ENCODE measurements at regions not wholly inside any gene's neighbourhood (a gene's known extent, or its start where the extent isn't known, plus 50 kb on each side); places are given as distances from the start of the nearest gene placed in this dataset.

GRCh38 chr9:32293091-32293490 is 91.4 kb upstream of the ACO1 start:
- no peaks in the 10 kb centered on the region for H3K4me1 ChIP-seq (ENCODE audit: control insufficient read depth, insufficient read depth, low read length)
- H3K27me3 ChIP-seq (replicated peaks; ENCODE audit: control insufficient read depth, insufficient read depth, low read length): no peaks in the 10 kb centered on the region
- no peaks in the 10 kb centered on the region for H3K36me3 ChIP-seq (ENCODE audit: control insufficient read depth, insufficient read depth, low read length, severe bottlenecking)
- H3K9ac ChIP-seq (ENCODE audit: low read length): no peak overlapping the region
- DNase-seq (ENCODE audit: low read depth): no peak
- H3K9me3 ChIP-seq (ENCODE audit: control insufficient read depth, low read length): no peaks in the 10 kb centered on the region
- H3K4me3 ChIP-seq (ENCODE audit: low read length): no peak overlapping the region

- H3K27me3 ChIP-seq (replicated peaks; ENCODE audit: control insufficient read depth, insufficient read depth, low read length): no peaks in the 10 kb centered on the region
- DNase-seq (ENCODE audit: low read depth): peak; percentile 52
- no peaks in the 10 kb centered on the region for H3K4me1 ChIP-seq (ENCODE audit: control insufficient read depth, insufficient read depth, low read length)
- H3K4me3 ChIP-seq (ENCODE audit: low read length): no peak overlapping the region
- no peak overlapping the region for H3K9ac ChIP-seq (ENCODE audit: low read length)
- no peaks in the 10 kb centered on the region for H3K9me3 ChIP-seq (ENCODE audit: control insufficient read depth, low read length)
- no peaks in the 10 kb centered on the region for H3K36me3 ChIP-seq (ENCODE audit: control insufficient read depth, insufficient read depth, low read length, severe bottlenecking)
These were observed 90.3 kb upstream of the ACO1 start for GRCh38 chr9:32294106-32294505.

- Histone ChIP-seq H3K4me3 (ENCODE audit: low read length) (no peak overlapping the region), H3K9me3 (ENCODE audit: control insufficient read depth, low read length) (no peaks in the 10 kb centered on the region), H3K9ac (ENCODE audit: low read length) (no peak overlapping the region), H3K36me3 (ENCODE audit: control insufficient read depth, insufficient read depth, low read length, severe bottlenecking) (no peaks in the 10 kb centered on the region), H3K4me1 (ENCODE audit: control insufficient read depth, insufficient read depth, low read length) (no peaks in the 10 kb centered on the region), H3K27me3 (replicated peaks; ENCODE audit: control insufficient read depth, insufficient read depth, low read length) (no peaks in the 10 kb centered on the region)
- no peak for DNase-seq (ENCODE audit: low read depth)
These were observed 84.1 kb upstream of the ACO1 start for GRCh38 chr9:32300373-32300772.

DNA sequence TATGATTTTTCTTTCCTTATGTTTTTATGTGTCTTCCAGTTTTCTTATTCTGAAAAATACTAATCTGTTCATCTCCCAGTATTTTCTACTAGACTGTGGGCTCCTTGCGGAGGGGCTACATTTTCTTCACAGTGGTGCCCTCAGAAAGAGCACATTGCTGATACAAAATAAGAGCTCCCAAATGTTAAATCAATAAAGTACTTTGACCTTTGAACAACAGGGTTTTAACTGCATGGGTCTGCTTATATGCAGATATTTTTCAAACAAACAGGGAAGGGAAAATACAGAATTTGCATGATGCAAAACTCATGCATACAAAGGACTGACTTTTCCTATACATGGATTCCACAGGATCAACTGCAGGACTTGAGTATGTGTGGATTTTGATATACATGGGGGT is 79.9 kb upstream of the ACO1 start:
- H3K4me3 ChIP-seq (ENCODE audit: low read length): no peak overlapping the region
- H3K9me3 ChIP-seq (ENCODE audit: control insufficient read depth, low read length): no peaks in the 10 kb centered on the region

DNA sequence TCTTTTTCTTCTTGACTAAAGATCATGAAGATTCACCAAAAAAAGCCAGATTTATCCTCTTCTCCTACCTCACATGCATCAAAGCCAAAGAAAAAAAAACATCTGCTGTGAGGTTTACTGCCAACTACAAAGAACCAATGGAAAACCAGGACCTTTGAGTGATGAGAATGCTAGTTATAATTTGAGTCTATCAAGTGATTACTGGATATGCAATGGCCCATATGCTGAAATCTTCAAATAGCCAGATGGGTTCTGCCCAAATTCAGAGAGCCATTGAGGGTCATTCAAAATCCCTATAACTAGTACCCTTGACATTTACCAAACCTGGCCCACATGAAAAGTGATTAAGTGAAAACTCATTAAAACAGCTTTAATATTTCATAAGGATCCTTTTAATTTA is 78.4 kb upstream of the ACO1 start:
- Histone ChIP-seq H3K9ac (ENCODE audit: low read length) (no peak overlapping the region), H3K36me3 (ENCODE audit: control insufficient read depth, insufficient read depth, low read length, severe bottlenecking) (no peaks in the 10 kb centered on the region), H3K9me3 (ENCODE audit: control insufficient read depth, low read length) (no peaks in the 10 kb centered on the region), H3K4me3 (ENCODE audit: low read length) (no peak overlapping the region), H3K27me3 (replicated peaks; ENCODE audit: control insufficient read depth, insufficient read depth, low read length) (no peaks in the 10 kb centered on the region), H3K4me1 (ENCODE audit: control insufficient read depth, insufficient read depth, low read length) (no peaks in the 10 kb centered on the region)
- DNase-seq (ENCODE audit: low read depth): no peak

More for the DNA sequence above, 79.9 kb upstream of the ACO1 start:
- no peaks in the 10 kb centered on the region for H3K36me3 ChIP-seq (ENCODE audit: control insufficient read depth, insufficient read depth, low read length, severe bottlenecking)
- no peaks in the 10 kb centered on the region for H3K27me3 ChIP-seq (replicated peaks; ENCODE audit: control insufficient read depth, insufficient read depth, low read length)
- DNase-seq (ENCODE audit: low read depth): no peak
- H3K4me1 ChIP-seq (ENCODE audit: control insufficient read depth, insufficient read depth, low read length): no peaks in the 10 kb centered on the region
- H3K9ac ChIP-seq (ENCODE audit: low read length): no peak overlapping the region

DNA sequence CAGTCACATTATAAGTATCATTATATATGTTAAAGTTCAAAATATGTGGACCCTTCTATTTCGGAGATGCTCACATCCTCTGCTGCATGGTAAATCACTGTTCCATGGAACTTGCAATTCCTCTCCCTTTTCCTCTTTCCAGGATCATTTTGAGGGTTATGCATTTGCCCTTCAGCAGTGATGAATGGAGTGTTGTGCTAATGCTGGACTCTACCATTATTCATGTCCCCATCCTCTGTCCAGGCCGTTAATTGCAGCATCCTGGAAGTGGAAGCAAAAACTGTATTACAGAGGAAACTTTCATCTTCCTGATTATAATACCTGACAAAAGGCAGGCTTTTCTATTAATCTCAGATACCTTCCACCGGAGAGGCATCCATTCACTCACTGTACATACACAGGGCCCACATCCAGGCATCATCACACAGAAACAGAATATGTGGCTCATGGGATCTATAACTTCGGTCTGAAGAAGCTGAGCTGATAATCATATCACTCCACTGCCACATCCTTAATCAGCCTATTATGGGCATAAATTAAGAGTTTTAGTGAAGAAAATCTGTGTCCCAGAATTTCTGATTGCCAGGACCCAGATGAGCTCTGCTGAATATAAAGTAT is 65.0 kb upstream of the ACO1 start:
- Histone ChIP-seq H3K36me3 (ENCODE audit: control insufficient read depth, insufficient read depth, low read length, severe bottlenecking) (no peaks in the 10 kb centered on the region), H3K4me3 (ENCODE audit: low read length) (no peak overlapping the region), H3K9ac (ENCODE audit: low read length) (no peak overlapping the region), H3K9me3 (ENCODE audit: control insufficient read depth, low read length) (no peaks in the 10 kb centered on the region), H3K4me1 (ENCODE audit: control insufficient read depth, insufficient read depth, low read length) (no peaks in the 10 kb centered on the region), H3K27me3 (replicated peaks; ENCODE audit: control insufficient read depth, insufficient read depth, low read length) (peaks cover 4% of the 10 kb centered on the region)
- DNase-seq (ENCODE audit: low read depth): no peak

GRCh38 chr9:32322622-32323021 is 61.8 kb upstream of the ACO1 start:
- H3K36me3 ChIP-seq (ENCODE audit: control insufficient read depth, insufficient read depth, low read length, severe bottlenecking): no peaks in the 10 kb centered on the region
- H3K9ac ChIP-seq (ENCODE audit: low read length): no peak overlapping the region
- H3K4me3 ChIP-seq (ENCODE audit: low read length): no peak overlapping the region
- H3K27me3 ChIP-seq (replicated peaks; ENCODE audit: control insufficient read depth, insufficient read depth, low read length): peaks cover 4% of the 10 kb centered on the region
- no peak for DNase-seq (ENCODE audit: low read depth)
- no peaks in the 10 kb centered on the region for H3K9me3 ChIP-seq (ENCODE audit: control insufficient read depth, low read length)
- H3K4me1 ChIP-seq (ENCODE audit: control insufficient read depth, insufficient read depth, low read length): no peaks in the 10 kb centered on the region

GRCh38 chr9:32326146-32326545 is 58.3 kb upstream of the ACO1 start:
- Histone ChIP-seq H3K9ac (ENCODE audit: low read length) (no peak overlapping the region), H3K4me3 (ENCODE audit: low read length) (no peak overlapping the region), H3K9me3 (ENCODE audit: control insufficient read depth, low read length) (peaks cover 3% of the 10 kb centered on the region), H3K4me1 (ENCODE audit: control insufficient read depth, insufficient read depth, low read length) (no peaks in the 10 kb centered on the region), H3K27me3 (replicated peaks; ENCODE audit: control insufficient read depth, insufficient read depth, low read length) (no peaks in the 10 kb centered on the region), H3K36me3 (ENCODE audit: control insufficient read depth, insufficient read depth, low read length, severe bottlenecking) (no peaks in the 10 kb centered on the region)
- DNase-seq (ENCODE audit: low read depth): no peak

DNA sequence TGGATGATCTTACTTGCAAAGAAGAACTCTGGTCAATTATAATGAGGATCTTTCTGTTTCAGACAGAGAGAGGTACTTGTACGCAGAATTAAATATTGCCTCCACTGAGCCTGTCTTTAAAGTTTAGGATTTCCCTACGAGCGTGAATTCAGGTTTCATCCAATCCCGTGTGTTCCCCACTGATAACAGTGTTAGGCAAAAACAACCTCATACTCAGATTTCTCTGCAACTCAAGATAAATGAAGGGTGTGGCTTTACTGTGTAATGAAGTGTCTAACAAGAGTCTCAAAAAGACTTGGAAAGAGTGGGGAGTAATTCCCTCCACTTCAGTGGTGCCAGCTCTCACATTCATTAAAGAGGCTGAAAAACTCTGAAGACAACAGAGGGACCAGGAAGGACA is 53.2 kb upstream of the ACO1 start:
- H3K4me3 ChIP-seq (ENCODE audit: low read length): no peak overlapping the region
- no peaks in the 10 kb centered on the region for H3K4me1 ChIP-seq (ENCODE audit: control insufficient read depth, insufficient read depth, low read length)
- H3K9me3 ChIP-seq (ENCODE audit: control insufficient read depth, low read length): peaks cover 3% of the 10 kb centered on the region
- no peak for DNase-seq (ENCODE audit: low read depth)
- H3K36me3 ChIP-seq (ENCODE audit: control insufficient read depth, insufficient read depth, low read length, severe bottlenecking): no peaks in the 10 kb centered on the region
- no peak overlapping the region for H3K9ac ChIP-seq (ENCODE audit: low read length)
- peaks cover 16% of the 10 kb centered on the region for H3K27me3 ChIP-seq (replicated peaks; ENCODE audit: control insufficient read depth, insufficient read depth, low read length)

DNA sequence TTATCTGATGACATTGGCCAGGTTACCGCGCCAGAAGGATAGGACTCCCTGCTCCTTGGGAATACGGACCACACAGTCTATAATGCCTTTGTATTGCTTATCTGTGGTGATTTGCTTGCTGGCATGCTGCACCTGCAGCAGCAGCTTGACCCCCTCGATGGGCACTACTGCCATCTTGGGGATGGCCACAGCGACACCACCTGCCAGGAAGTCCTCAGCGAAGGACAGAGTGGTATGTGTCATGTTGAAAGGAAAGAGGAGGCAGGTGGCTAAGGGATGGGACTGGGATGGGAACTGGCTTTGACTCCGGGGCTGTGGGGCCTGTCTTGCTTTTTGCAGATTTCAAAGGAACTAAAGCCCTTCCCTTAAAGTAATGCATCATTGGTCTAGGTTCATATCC is 50.3 kb upstream of the ACO1 start:
- Histone ChIP-seq H3K9me3 (ENCODE audit: control insufficient read depth, low read length) (peaks cover 3% of the 10 kb centered on the region), H3K4me3 (ENCODE audit: low read length) (no peak overlapping the region), H3K4me1 (ENCODE audit: control insufficient read depth, insufficient read depth, low read length) (no peaks in the 10 kb centered on the region), H3K36me3 (ENCODE audit: control insufficient read depth, insufficient read depth, low read length, severe bottlenecking) (no peaks in the 10 kb centered on the region), H3K9ac (ENCODE audit: low read length) (no peak overlapping the region), H3K27me3 (replicated peaks; ENCODE audit: control insufficient read depth, insufficient read depth, low read length) (peaks cover 17% of the 10 kb centered on the region)
- DNase-seq (ENCODE audit: low read depth): no peak

Measured in adipocyte (in vitro differentiated cells).